Progenitor cell of endocrine pancreas (in vitro differentiated cells): ENCODE measurements at regions not wholly inside any gene's neighbourhood (a gene's known extent, or its start where the extent isn't known, plus 50 kb on each side); places are given as distances from the start of the nearest gene placed in this dataset.

Experiments used
- DNase-seq: peaks from one replicate; pipeline ENCODE4 v3.0.0; 2021; ENCODE audit warnings: low spot score; ENCODE audit not compliant: unreplicated experiment
- H3K27ac Mint-ChIP-seq: 2 replicates; pipeline ENCODE4 v1.8.0; 2021; ENCODE audit warnings: mild to moderate bottlenecking, moderate library complexity, mixed read lengths
- H3K27me3 Mint-ChIP-seq: 2 replicates; pipeline ENCODE4 v1.8.0; 2021; ENCODE audit warnings: mixed read lengths
- H3K36me3 Mint-ChIP-seq: 2 replicates; pipeline ENCODE4 v1.8.0; 2022; ENCODE audit warnings: mixed read lengths; ENCODE audit not compliant: insufficient read depth
- H3K4me1 Mint-ChIP-seq: 2 replicates; pipeline ENCODE4 v1.8.0; 2021; ENCODE audit warnings: low read depth, mixed read lengths
- H3K4me3 Mint-ChIP-seq: 2 replicates; pipeline ENCODE4 v1.8.0; 2021; ENCODE audit warnings: low read depth, mild to moderate bottlenecking, moderate library complexity, mixed read lengths
- H3K9me3 Mint-ChIP-seq: 2 replicates; pipeline ENCODE4 v1.8.0; 2021; ENCODE audit warnings: low read depth, mixed read lengths
- TF ChIP-seq, protein P1 (sequence below): fragments of 200-600 bp; sonication (generic); IDR thresholded peaks from one replicate; pipeline ENCODE4 v1.5.0; 2021; ENCODE audit warnings: antibody characterized with exemption, mild to moderate bottlenecking; ENCODE audit not compliant: unreplicated experiment

DNA sequence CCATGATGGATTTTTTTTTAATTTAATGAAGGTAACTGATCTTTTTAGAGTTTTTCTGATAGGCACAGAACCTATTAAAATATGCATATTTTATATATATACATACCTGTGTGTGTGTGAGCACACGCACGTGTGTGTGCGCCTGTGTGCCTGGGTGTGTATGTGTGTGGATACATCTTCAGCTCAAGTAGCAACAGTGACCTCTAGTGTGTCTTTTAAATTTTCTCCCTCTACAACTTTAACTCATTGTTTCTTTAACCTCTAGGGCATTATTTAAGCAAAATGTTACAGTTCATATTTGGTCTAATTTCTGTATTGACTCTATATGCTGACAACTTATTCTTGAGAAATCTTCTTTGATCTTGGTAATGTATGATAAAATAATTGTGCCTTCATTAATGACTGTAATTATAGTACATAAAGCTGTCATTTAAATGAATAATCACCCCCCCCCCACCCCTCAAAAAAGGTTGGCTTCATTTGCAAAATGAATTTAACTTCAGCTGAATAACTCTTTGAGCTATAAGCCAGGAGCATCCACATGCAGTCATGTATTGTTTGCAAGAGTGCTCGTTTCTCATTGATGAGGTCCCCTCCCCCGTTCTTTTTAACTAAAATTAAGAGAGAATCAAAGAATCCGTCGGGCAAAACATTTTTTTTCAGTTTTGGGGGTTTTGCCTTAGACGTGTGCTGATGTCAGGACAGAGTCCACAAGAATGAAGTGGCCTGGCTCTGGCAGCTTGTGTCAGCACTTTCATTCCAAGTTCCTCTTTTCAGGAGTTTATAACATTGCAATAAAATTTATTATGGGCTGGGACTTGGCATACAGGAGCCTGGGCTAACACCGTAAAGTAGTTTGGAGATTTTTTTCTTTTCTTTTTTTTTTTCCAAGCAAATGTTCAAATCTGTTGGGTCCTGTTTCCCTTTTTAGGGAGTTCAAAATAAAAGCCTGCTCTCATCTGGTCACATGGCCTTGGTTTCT lies 80.0 kb downstream of the ETAA1 start:
- Mint-ChIP-seq H3K36me3 (peaks cover 2% of the 10 kb centered on the region), H3K27ac (no peak overlapping the region), H3K4me3 (no peak overlapping the region), H3K9me3 (peaks cover 4% of the 10 kb centered on the region), H3K4me1 (peaks cover 7% of the 10 kb centered on the region), H3K27me3 (no peaks in the 10 kb centered on the region)
- TF ChIP-seq, protein P1, sequence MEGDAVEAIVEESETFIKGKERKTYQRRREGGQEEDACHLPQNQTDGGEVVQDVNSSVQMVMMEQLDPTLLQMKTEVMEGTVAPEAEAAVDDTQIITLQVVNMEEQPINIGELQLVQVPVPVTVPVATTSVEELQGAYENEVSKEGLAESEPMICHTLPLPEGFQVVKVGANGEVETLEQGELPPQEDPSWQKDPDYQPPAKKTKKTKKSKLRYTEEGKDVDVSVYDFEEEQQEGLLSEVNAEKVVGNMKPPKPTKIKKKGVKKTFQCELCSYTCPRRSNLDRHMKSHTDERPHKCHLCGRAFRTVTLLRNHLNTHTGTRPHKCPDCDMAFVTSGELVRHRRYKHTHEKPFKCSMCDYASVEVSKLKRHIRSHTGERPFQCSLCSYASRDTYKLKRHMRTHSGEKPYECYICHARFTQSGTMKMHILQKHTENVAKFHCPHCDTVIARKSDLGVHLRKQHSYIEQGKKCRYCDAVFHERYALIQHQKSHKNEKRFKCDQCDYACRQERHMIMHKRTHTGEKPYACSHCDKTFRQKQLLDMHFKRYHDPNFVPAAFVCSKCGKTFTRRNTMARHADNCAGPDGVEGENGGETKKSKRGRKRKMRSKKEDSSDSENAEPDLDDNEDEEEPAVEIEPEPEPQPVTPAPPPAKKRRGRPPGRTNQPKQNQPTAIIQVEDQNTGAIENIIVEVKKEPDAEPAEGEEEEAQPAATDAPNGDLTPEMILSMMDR: peak; percentile 63
- no peak for DNase-seq

DNA sequence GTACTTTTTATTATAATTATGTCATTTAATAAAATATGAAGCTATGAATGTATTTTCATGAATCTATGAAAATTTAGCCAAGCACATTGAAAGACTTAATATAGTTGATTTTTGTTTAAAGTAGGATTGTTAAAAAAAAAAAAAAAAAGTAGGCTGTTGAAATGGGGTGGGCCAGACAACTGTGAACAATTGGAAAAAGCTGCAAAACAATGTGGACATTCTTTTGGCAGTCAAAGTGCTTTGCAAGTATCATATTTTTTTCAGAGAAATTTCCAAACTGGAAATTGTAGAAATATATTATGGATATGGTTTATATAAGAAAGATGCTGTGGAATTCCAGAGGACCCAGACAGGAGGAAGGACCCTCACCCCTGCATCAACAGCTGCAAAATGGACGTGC lies 82.1 kb downstream of the ETAA1 start:
- peaks cover 2% of the 10 kb centered on the region for H3K36me3 Mint-ChIP-seq
- DNase-seq: no peak
- no peaks in the 10 kb centered on the region for H3K27me3 Mint-ChIP-seq
- TF ChIP-seq, protein P1: no peak
- H3K4me3 Mint-ChIP-seq: no peak overlapping the region
- H3K27ac Mint-ChIP-seq: no peak overlapping the region
- H3K4me1 Mint-ChIP-seq: peaks cover 7% of the 10 kb centered on the region
- H3K9me3 Mint-ChIP-seq: peaks cover 9% of the 10 kb centered on the region

GRCh38 chr2:67485431-67485830 lies 88.3 kb downstream of the ETAA1 start:
- H3K27ac Mint-ChIP-seq: no peak overlapping the region
- TF ChIP-seq, protein P1: no peak
- no peaks in the 10 kb centered on the region for H3K4me1 Mint-ChIP-seq
- no peak for DNase-seq
- H3K9me3 Mint-ChIP-seq: peaks cover 5% of the 10 kb centered on the region
- H3K27me3 Mint-ChIP-seq: no peaks in the 10 kb centered on the region
- H3K4me3 Mint-ChIP-seq: no peak overlapping the region
- H3K36me3 Mint-ChIP-seq: peaks cover 2% of the 10 kb centered on the region

GRCh38 chr2:67486041-67486796 lies 89.1 kb downstream of the ETAA1 start:
- H3K9me3 Mint-ChIP-seq: peaks cover 5% of the 10 kb centered on the region
- no peaks in the 10 kb centered on the region for H3K36me3 Mint-ChIP-seq
- H3K4me3 Mint-ChIP-seq: no peak overlapping the region
- H3K4me1 Mint-ChIP-seq: no peaks in the 10 kb centered on the region
- no peak for DNase-seq
- H3K27ac Mint-ChIP-seq: no peak overlapping the region
- no peaks in the 10 kb centered on the region for H3K27me3 Mint-ChIP-seq
- TF ChIP-seq, protein P1: no peak

DNA sequence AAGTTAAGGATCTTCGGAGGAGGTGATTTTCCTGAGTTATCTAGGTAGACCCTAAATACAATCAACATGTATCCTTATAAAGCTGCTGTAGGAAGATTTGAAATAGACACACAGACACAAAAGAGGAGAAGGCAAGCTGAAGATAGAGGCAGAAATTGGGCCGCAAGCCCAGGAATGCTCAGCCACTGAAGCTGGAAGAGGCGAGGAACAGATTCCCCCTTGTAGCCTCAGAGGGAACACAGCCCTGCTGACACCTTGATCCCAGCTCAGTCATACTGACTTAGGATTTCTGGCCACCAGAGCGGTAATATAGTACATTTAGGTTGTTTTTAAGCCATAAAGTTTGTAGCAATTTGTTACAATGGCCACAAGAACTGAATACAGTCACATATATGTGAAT lies 90.9 kb downstream of the ETAA1 start:
- TF ChIP-seq, protein P1: no peak
- Mint-ChIP-seq H3K4me1 (no peaks in the 10 kb centered on the region), H3K27ac (no peak overlapping the region), H3K4me3 (no peak overlapping the region), H3K36me3 (no peaks in the 10 kb centered on the region), H3K27me3 (no peaks in the 10 kb centered on the region), H3K9me3 (no peaks in the 10 kb centered on the region)
- no peak for DNase-seq
